ENCODE measurements at regions not wholly inside any gene's neighbourhood (a gene's known extent, or its start where the extent isn't known, plus 50 kb on each side); places are given as distances from the start of the nearest gene placed in this dataset.

DNA sequence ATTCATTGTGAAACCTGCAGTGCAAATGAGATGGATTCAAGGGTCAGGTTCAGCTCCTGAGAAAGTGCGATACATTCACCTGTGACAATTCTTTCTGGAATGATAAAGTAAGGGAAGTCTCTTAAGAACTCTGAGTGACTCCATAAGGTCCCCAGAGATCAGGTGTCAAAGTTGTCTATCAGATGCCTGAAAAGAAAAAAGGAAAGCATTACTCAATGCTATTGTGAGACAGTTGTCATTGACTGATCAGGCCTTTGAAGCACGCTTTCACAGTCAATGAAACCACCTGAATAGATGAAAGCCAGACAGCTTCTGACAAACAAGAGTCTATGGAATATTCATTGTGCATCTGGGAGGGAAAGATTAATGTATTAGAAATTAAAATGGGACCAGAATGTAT, 252.7 kb upstream of the GALNT5 start:
- TF ChIP-seq, protein P1, sequence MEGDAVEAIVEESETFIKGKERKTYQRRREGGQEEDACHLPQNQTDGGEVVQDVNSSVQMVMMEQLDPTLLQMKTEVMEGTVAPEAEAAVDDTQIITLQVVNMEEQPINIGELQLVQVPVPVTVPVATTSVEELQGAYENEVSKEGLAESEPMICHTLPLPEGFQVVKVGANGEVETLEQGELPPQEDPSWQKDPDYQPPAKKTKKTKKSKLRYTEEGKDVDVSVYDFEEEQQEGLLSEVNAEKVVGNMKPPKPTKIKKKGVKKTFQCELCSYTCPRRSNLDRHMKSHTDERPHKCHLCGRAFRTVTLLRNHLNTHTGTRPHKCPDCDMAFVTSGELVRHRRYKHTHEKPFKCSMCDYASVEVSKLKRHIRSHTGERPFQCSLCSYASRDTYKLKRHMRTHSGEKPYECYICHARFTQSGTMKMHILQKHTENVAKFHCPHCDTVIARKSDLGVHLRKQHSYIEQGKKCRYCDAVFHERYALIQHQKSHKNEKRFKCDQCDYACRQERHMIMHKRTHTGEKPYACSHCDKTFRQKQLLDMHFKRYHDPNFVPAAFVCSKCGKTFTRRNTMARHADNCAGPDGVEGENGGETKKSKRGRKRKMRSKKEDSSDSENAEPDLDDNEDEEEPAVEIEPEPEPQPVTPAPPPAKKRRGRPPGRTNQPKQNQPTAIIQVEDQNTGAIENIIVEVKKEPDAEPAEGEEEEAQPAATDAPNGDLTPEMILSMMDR (IDR thresholded peaks at IDR 0.05): no peak
- no peak for TF ChIP-seq ZFX (IDR thresholded peaks at IDR 0.05; ENCODE audit: borderline replicate concordance)

All from 22Rv1 (cell line).